ENCODE measurements at regions not wholly inside any gene's neighbourhood (a gene's known extent, or its start where the extent isn't known, plus 50 kb on each side); places are given as distances from the start of the nearest gene placed in this dataset.
"Not testable (repeated sequence)": the region's sequence is repeated elsewhere in the genome, so short reads cannot be mapped to it uniquely, and the experiment has no call there.

DNA sequence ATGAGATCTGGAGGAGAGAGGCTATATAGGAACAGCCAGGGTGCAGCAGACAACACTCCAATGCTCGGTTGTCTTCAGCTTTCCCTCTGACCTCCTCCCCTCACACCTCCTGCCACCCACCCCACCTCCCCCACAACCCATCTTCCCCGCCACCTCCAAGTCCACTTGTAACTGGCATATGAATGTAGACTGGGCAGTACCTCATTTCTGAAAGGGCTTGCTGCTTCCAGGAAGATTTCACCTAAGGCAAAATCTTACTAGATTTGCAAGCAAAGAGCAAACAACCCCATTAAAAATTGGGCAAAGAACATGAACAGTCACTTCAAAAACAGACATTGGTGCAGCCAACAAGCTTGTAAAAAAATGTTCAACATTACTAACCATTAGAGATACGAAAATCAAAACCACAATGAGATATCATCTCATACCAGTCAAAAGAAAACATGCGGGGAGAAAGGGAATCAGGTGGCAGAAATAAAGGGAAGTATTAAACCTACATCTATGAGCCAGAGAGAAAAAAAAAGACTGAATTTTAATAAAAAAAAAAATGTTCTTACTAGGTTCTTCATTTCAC is 164.6 kb upstream of the C1GALT1 start:
- Histone ChIP-seq H3K27me3 (no peaks in the 10 kb centered on the region), H3K9me3 (no peaks in the 10 kb centered on the region), H3K4me1 (no peaks in the 10 kb centered on the region), H3K27ac (no peak overlapping the region), H3K4me3 (replicated peaks in 1 of 3) (no peak overlapping the region), H3K36me3 (no peaks in the 10 kb centered on the region)
- TF ChIP-seq POLR2A (IDR thresholded peaks at IDR 0.05), result no peak
- no peak for TF ChIP-seq CTCF (IDR thresholded peaks at IDR 0.05)
- 75 to 90% methylated on average over 4 of the region's 4 CpGs for WGBS, 2 donors
- no peak for DNase-seq
- intact Hi-C loops (cut with DNase I), result no loop called here

- Histone ChIP-seq H3K4me3 (replicated peaks in 1 of 3) (no peak overlapping the region), H3K27ac (no peak overlapping the region), H3K4me1 (no peaks in the 10 kb centered on the region), H3K27me3 (no peaks in the 10 kb centered on the region), H3K36me3 (no peaks in the 10 kb centered on the region), H3K9me3 (no peaks in the 10 kb centered on the region)
- DNase-seq, result no peak
- intact Hi-C loops (cut with DNase I), result no loop called here
- WGBS, 2 donors, result 75 to 76% methylated on average over 1 of the region's 1 CpG
- TF ChIP-seq CTCF (IDR thresholded peaks at IDR 0.05) (no peak), POLR2A (IDR thresholded peaks at IDR 0.05) (no peak)
These were observed 164.1 kb upstream of the C1GALT1 start for GRCh38 chr7:7018290-7018689.

DNA sequence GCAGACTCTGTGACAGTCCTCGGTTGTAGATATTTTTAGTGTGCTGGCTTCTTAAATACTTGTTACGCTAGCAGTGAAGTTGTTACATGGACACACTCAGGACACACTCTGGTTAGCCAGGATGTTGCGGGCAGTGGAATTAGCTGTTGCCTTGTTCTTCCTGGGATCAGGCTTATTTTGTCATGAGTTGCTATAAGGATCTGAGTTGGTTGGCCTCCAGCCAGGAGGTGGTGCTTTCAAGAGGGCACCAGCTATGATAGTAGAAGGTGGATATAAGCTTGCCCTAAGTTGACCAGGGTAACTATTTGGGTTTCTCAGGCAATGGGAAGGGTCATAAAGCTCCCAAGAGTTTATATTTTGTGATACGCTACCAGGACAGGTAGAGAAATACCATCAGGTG is 150.1 kb upstream of the C1GALT1 start:
- Histone ChIP-seq H3K27ac (no peak overlapping the region), H3K4me3 (replicated peaks in 1 of 3) (no peak overlapping the region), H3K27me3 (no peaks in the 10 kb centered on the region), H3K4me1 (peaks cover 0 to 5% of the 10 kb centered on the region in 2 donors), H3K36me3 (no peaks in the 10 kb centered on the region), H3K9me3 (no peaks in the 10 kb centered on the region)
- intact Hi-C loops (cut with DNase I), result no loop called here
- TF ChIP-seq CTCF (IDR thresholded peaks at IDR 0.05), result no peak
- TF ChIP-seq POLR2A (IDR thresholded peaks at IDR 0.05), result no peak
- 43 to 48% methylated on average over 4 of the region's 4 CpGs for WGBS, 2 donors
- peak; percentile 80 to 88 for DNase-seq

- Histone ChIP-seq H3K27ac (no peak overlapping the region), H3K27me3 (no peaks in the 10 kb centered on the region), H3K36me3 (no peaks in the 10 kb centered on the region), H3K4me3 (replicated peaks in 1 of 3) (no peak overlapping the region), H3K9me3 (no peaks in the 10 kb centered on the region), H3K4me1 (peaks cover 0 to 5% of the 10 kb centered on the region in 2 donors)
- TF ChIP-seq CTCF (IDR thresholded peaks at IDR 0.05) (no peak), POLR2A (IDR thresholded peaks at IDR 0.05) (no peak)
- WGBS, 2 donors, result 90 to 100% methylated on average over 1 of the region's 1 CpG
- no peak for DNase-seq
- intact Hi-C loops (cut with DNase I), result no loop called here
These were observed 146.5 kb upstream of the C1GALT1 start for GRCh38 chr7:7035851-7036250.

DNA sequence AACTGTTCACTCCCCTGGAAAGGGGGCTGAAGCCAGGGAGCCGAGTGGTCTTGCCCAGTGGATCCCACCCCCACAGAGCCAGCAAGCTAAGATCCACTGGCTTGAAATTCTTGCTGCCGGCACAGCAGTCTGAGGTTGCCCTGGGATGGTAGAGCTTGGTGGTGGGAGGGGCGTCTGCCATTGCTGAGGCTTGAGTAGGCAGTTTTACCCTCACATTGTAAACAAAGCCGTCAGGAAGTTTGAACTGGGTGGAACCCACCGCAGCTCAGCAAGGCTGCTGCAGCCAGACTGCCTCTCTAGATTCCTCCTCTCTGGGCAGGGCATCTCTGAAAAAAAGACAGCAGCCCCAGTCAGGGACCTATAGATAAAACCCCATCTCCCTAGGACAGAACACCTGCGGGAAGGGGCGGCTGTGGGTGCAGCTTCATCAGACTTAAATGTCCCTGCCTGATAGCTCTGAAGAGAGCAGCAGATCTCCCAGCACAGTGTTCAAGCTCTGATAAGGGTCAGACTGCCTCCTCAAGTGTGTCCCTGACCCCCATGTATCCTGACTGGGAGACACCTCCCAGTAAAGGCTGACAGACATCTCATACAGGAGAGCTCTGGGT is 140.0 kb upstream of the C1GALT1 start:
- H3K9me3 ChIP-seq; H3K27ac ChIP-seq; H3K36me3 ChIP-seq; intact Hi-C loops (cut with DNase I); H3K4me1 ChIP-seq; DNase-seq; H3K27me3 ChIP-seq; H3K4me3 ChIP-seq (replicated peaks in 1 of 3): not testable (repeated sequence)
- 64 to 71% methylated on average over 7 of the region's 7 CpGs for WGBS, 2 donors

Measured in thyroid gland (tissue), 4 donors.